Urinary bladder (tissue), 3 donors: ENCODE measurements at regions not wholly inside any gene's neighbourhood (a gene's known extent, or its start where the extent isn't known, plus 50 kb on each side); places are given as distances from the start of the nearest gene placed in this dataset.
"Not testable (repeated sequence)": the region's sequence is repeated elsewhere in the genome, so short reads cannot be mapped to it uniquely, and the experiment has no call there.

Experiments used
- DNase-seq: peaks from one replicate; pipeline ENCODE4 v3.0.0-alpha.2; 2015; ENCODE audit errors: extremely low spot score
- H3K27ac ChIP-seq: one replicate; pipeline ENCODE4 v1.5.1; 2013; ENCODE audit warnings: low read depth, mild to moderate bottlenecking, moderate library complexity
- H3K36me3 ChIP-seq: one replicate; pipeline ENCODE4 v1.6.1; 2013; ENCODE audit warnings: mild to moderate bottlenecking, moderate library complexity; ENCODE audit not compliant: insufficient read depth
- H3K4me1 ChIP-seq: one replicate; pipeline ENCODE4 v1.6.1; 2013; ENCODE audit warnings: mild to moderate bottlenecking, moderate library complexity; ENCODE audit not compliant: insufficient read depth
- H3K4me3 ChIP-seq: one replicate; pipeline ENCODE4 v1.5.1; 2013; ENCODE audit warnings: low read depth, low read length
- WGBS: extraction: QIAGEN DNeasy Blood & Tissue Kit; methylation state at CpG from one replicate; pipeline ENCODE4 v1.1.7; 2013; 5-methylcytosine and 5-hydroxymethylcytosine counted together
- donor health status: healthy with polysubstance abuse.
- donor health status: healthy.

- no peaks in the 10 kb centered on the region for H3K36me3 ChIP-seq
- no peak overlapping the region for H3K4me3 ChIP-seq
- DNase-seq: no peak
- no peaks in the 10 kb centered on the region for H3K4me1 ChIP-seq
- no peak overlapping the region for H3K27ac ChIP-seq
- 86% methylated on average over 3 of the region's 3 CpGs for WGBS
Measured at GRCh38 chr4:108430921-108431320, 189.5 kb upstream of the RPL34 start.

GRCh38 chr4:108429662-108430061 lies 190.7 kb upstream of the RPL34 start:
- Histone ChIP-seq H3K27ac (no peak overlapping the region), H3K4me1 (no peaks in the 10 kb centered on the region), H3K4me3 (no peak overlapping the region), H3K36me3 (no peaks in the 10 kb centered on the region)
- 47% methylated on average over 1 of the region's 1 CpG for WGBS
- no peak for DNase-seq

GRCh38 chr4:108428923-108429322 lies 191.5 kb upstream of the RPL34 start:
- no peak for DNase-seq
- no peak overlapping the region for H3K4me3 ChIP-seq
- no peaks in the 10 kb centered on the region for H3K36me3 ChIP-seq
- H3K27ac ChIP-seq: no peak overlapping the region
- H3K4me1 ChIP-seq: no peaks in the 10 kb centered on the region
- WGBS: 83% methylated on average over 3 of the region's 3 CpGs

GRCh38 chr4:108427946-108428485 lies 192.4 kb upstream of the RPL34 start:
- no peak for DNase-seq
- Histone ChIP-seq H3K4me3 (no peak overlapping the region), H3K4me1 (no peaks in the 10 kb centered on the region), H3K27ac (no peak overlapping the region), H3K36me3 (no peaks in the 10 kb centered on the region)
- WGBS: 86% methylated on average over 2 of the region's 2 CpGs

GRCh38 chr4:108426493-108426892 lies 193.9 kb upstream of the RPL34 start:
- no peak overlapping the region for H3K4me3 ChIP-seq
- 70% methylated on average over 3 of the region's 3 CpGs for WGBS

GRCh38 chr4:108425988-108426387 lies 194.4 kb upstream of the RPL34 start:
- Histone ChIP-seq H3K27ac (no peak overlapping the region), H3K4me1 (no peaks in the 10 kb centered on the region), H3K4me3 (no peak overlapping the region), H3K36me3 (no peaks in the 10 kb centered on the region)
- no peak for DNase-seq
- WGBS: 85% methylated on average over 3 of the region's 3 CpGs

More at GRCh38 chr4:108426493-108426892, 193.9 kb upstream of the RPL34 start:
- no peak overlapping the region for H3K27ac ChIP-seq
- H3K36me3 ChIP-seq: no peaks in the 10 kb centered on the region
- no peak for DNase-seq
- H3K4me1 ChIP-seq: no peaks in the 10 kb centered on the region

- no peaks in the 10 kb centered on the region for H3K4me1 ChIP-seq
- H3K27ac ChIP-seq: no peak overlapping the region
- no peaks in the 10 kb centered on the region for H3K36me3 ChIP-seq
- H3K4me3 ChIP-seq: no peak overlapping the region
- DNase-seq: no peak
- 77% methylated on average over 1 of the region's 1 CpG for WGBS
Measured at GRCh38 chr4:108417923-108418322, 202.5 kb upstream of the RPL34 start.

GRCh38 chr4:108416831-108417230 lies 203.5 kb upstream of the RPL34 start:
- no peak for DNase-seq
- no peak overlapping the region for H3K27ac ChIP-seq
- no peak overlapping the region for H3K4me3 ChIP-seq
- H3K4me1 ChIP-seq: no peaks in the 10 kb centered on the region
- 81% methylated on average over 3 of the region's 3 CpGs for WGBS
- H3K36me3 ChIP-seq: no peaks in the 10 kb centered on the region

- Histone ChIP-seq H3K4me1 (no peaks in the 10 kb centered on the region), H3K36me3 (no peaks in the 10 kb centered on the region), H3K27ac (no peak overlapping the region), H3K4me3 (no peak overlapping the region)
- 97% methylated on average over 7 of the region's 7 CpGs for WGBS
- no peak for DNase-seq
Measured at GRCh38 chr4:108415389-108415788, 205.0 kb upstream of the RPL34 start.

- WGBS: 66% methylated on average over 2 of the region's 2 CpGs
- no peaks in the 10 kb centered on the region for H3K4me1 ChIP-seq
- no peaks in the 10 kb centered on the region for H3K36me3 ChIP-seq
- DNase-seq: no peak
- no peak overlapping the region for H3K4me3 ChIP-seq
- H3K27ac ChIP-seq: no peak overlapping the region
Measured at GRCh38 chr4:108411836-108412235, 208.5 kb upstream of the RPL34 start.

- DNase-seq, H3K27ac ChIP-seq, H3K36me3 ChIP-seq, H3K4me3 ChIP-seq, H3K4me1 ChIP-seq: not testable (repeated sequence)
- 92% methylated on average over 14 of the region's 36 CpGs for whole genome bisulfite sequencing
Measured at GRCh38 chr4:108409691-108410090, 210.7 kb upstream of the RPL34 start.

- 93% methylated on average over 2 of the region's 2 CpGs for WGBS
- H3K36me3 ChIP-seq: no peaks in the 10 kb centered on the region
- no peak overlapping the region for H3K4me3 ChIP-seq
- no peak overlapping the region for H3K27ac ChIP-seq
- no peak for DNase-seq
- no peaks in the 10 kb centered on the region for H3K4me1 ChIP-seq
Measured at GRCh38 chr4:108405586-108405985, 214.8 kb upstream of the RPL34 start.

- WGBS: 93% methylated on average over 6 of the region's 6 CpGs
- Histone ChIP-seq H3K4me3 (no peak overlapping the region), H3K36me3 (no peaks in the 10 kb centered on the region), H3K27ac (no peak overlapping the region), H3K4me1 (no peaks in the 10 kb centered on the region)
- DNase-seq: no peak
Measured at GRCh38 chr4:108400309-108400708, 220.1 kb upstream of the RPL34 start.

GRCh38 chr4:108399610-108400265 lies 220.6 kb upstream of the RPL34 start:
- Histone ChIP-seq H3K4me1 (no peaks in the 10 kb centered on the region), H3K27ac (no peak overlapping the region), H3K36me3 (no peaks in the 10 kb centered on the region), H3K4me3 (no peak overlapping the region)
- WGBS: 74% methylated on average over 12 of the region's 12 CpGs
- no peak for DNase-seq
